IMR-90 (cell line): ENCODE measurements at regions not wholly inside any gene's neighbourhood (a gene's known extent, or its start where the extent isn't known, plus 50 kb on each side); places are given as distances from the start of the nearest gene placed in this dataset.
A peak's percentile ranks its signal among the peaks of the same experiment; 100 is the strongest.

Source experiments
- ATAC-seq: fragments of 200-7000 bp; cut with Tn5 transposase; 2 replicates; pipeline ENCODE4 v1.9.1; 2020; ENCODE audit warnings: low read depth, mild to moderate bottlenecking, moderate library complexity
- BruUV-seq: library from RNA; stranded (reverse); fragments of 400-500 nt; replicated peaks from 2 replicates; lab custom pipeline; 2021; lab: Mats Ljungman, UMichigan
- CTCF ChIA-PET: fragments of 300-600 bp; formaldehyde crosslinking; extraction: SDS; loops from one replicate; lab custom pipeline; 2021; ENCODE audit warnings: antibody characterized with exemption; lab: Yijun Ruan, JAX
- POLR2A ChIA-PET: fragments of 300-600 bp; sonication (Branson Sonifier 250); formaldehyde crosslinking; loops from one replicate; lab custom pipeline; 2022; ENCODE audit warnings: antibody characterized with exemption; ENCODE audit not compliant: unreplicated experiment; lab: Charles Lee
- DNase-seq: peaks from one replicate; pipeline ENCODE4 v3.0.0; 2013
- H2AFZ ChIP-seq: replicated peaks from 2 replicates; pipeline ENCODE3; 2013; ENCODE audit warnings: low read length, mild to moderate bottlenecking; ENCODE audit not compliant: poor library complexity
- H2AK5ac ChIP-seq: 2 replicates; pipeline ENCODE4 v1.6.1; 2013; ENCODE audit warnings: low read depth, low read length, inconsistent platforms
- H2AK9ac ChIP-seq: replicated peaks from 2 replicates; pipeline ENCODE3; 2013; ENCODE audit warnings: mild to moderate bottlenecking, low read depth, low read length, moderate library complexity; ENCODE audit not compliant: poor library complexity
- H2BK120ac ChIP-seq: 2 replicates; pipeline ENCODE4 v1.6.1; 2013; ENCODE audit warnings: low read depth, low read length, inconsistent platforms
- H2BK15ac ChIP-seq: 3 replicates; pipeline ENCODE4 v1.6.1; 2013; ENCODE audit warnings: low read depth, low read length, inconsistent platforms
- H2BK20ac ChIP-seq: 2 replicates; pipeline ENCODE4 v1.6.1; 2013; ENCODE audit warnings: low read depth, mild to moderate bottlenecking, inconsistent platforms, low read length, moderate library complexity
- H2BK5ac ChIP-seq: 2 replicates; pipeline ENCODE4 v1.6.1; 2013; ENCODE audit warnings: mild to moderate bottlenecking, low read depth, low read length, inconsistent platforms; ENCODE audit not compliant: poor library complexity, severe bottlenecking
- H3K14ac ChIP-seq: replicated peaks from 2 replicates; pipeline ENCODE4 v1.6.1; 2013; ENCODE audit warnings: low read depth, low read length, inconsistent platforms
- H3K18ac ChIP-seq: 2 replicates; pipeline ENCODE4 v1.6.1; 2013; ENCODE audit warnings: low read depth, low read length, control low read depth
- H3K23ac ChIP-seq: 2 replicates; pipeline ENCODE4 v1.6.1; 2013; ENCODE audit warnings: low read depth, low read length, inconsistent platforms
- H3K27ac ChIP-seq: 2 replicates; pipeline ENCODE4 v1.5.1; 2013; ENCODE audit warnings: mild to moderate bottlenecking, control low read depth, low read length; ENCODE audit not compliant: insufficient read depth
- H3K27me3 ChIP-seq: 2 replicates; pipeline ENCODE4 v1.6.1; 2013; ENCODE audit warnings: low read length; ENCODE audit not compliant: control insufficient read depth, insufficient read depth
- H3K36me3 ChIP-seq: 2 replicates; pipeline ENCODE4 v1.6.1; 2013; ENCODE audit warnings: low read length, mixed read lengths; ENCODE audit not compliant: control insufficient read depth, insufficient read depth
- H3K4ac ChIP-seq: 2 replicates; pipeline ENCODE4 v1.6.1; 2013; ENCODE audit warnings: low read depth, low read length, inconsistent platforms
- H3K4me1 ChIP-seq: 2 replicates; pipeline ENCODE4 v1.6.1; 2013; ENCODE audit warnings: low read length, mixed read lengths; ENCODE audit not compliant: control insufficient read depth, insufficient read depth
- H3K4me2 ChIP-seq: 2 replicates; pipeline ENCODE4 v1.6.1; 2013; ENCODE audit warnings: low read depth, mild to moderate bottlenecking, control low read depth, low read length, moderate library complexity
- H3K4me3 ChIP-seq: 2 replicates; pipeline ENCODE4 v1.5.1; 2013; ENCODE audit warnings: low read depth, mild to moderate bottlenecking, control low read depth, low read length, moderate library complexity; ENCODE audit not compliant: insufficient read depth
- H3K56ac ChIP-seq: 2 replicates; pipeline ENCODE4 v1.6.1; 2013; ENCODE audit warnings: low read length, inconsistent platforms; ENCODE audit not compliant: insufficient read depth; ENCODE audit errors: extremely low read depth
- H3K79me1 ChIP-seq, 2 experiments: 2 replicates each; pipeline ENCODE4 v1.6.1; 2013; ENCODE audit warnings: low read length in 2 of 2, inconsistent platforms in 1 of 2, low read depth in 1 of 2
- H3K9ac ChIP-seq: 2 replicates; pipeline ENCODE4 v1.6.1; 2013; ENCODE audit warnings: low read depth, low read length, control low read depth
- H3K9me1 ChIP-seq: 2 replicates; pipeline ENCODE4 v1.6.1; 2013; ENCODE audit warnings: low read length, inconsistent platforms; ENCODE audit not compliant: insufficient read depth
- H3K9me3 ChIP-seq: 2 replicates; pipeline ENCODE4 v1.6.1; 2013; ENCODE audit warnings: low read length; ENCODE audit not compliant: control insufficient read depth, insufficient read depth
- H4K20me1 ChIP-seq: 2 replicates; pipeline ENCODE4 v1.6.1; 2013; ENCODE audit warnings: low read length, inconsistent platforms; ENCODE audit not compliant: insufficient read depth
- H4K5ac ChIP-seq: 2 replicates; pipeline ENCODE4 v1.6.1; 2013; ENCODE audit warnings: mild to moderate bottlenecking, low read depth, low read length, control low read depth
- H4K8ac ChIP-seq, 2 experiments: 2 replicates each; pipeline ENCODE4 v1.6.1; 2013; ENCODE audit warnings: low read depth in 2 of 2, low read length in 2 of 2, control low read depth in 1 of 2, inconsistent platforms in 1 of 2
- H4K91ac ChIP-seq: 2 replicates; pipeline ENCODE4 v1.6.1; 2013; ENCODE audit warnings: low read depth, low read length, inconsistent platforms; ENCODE audit not compliant: insufficient read depth
- MAFK ChIP-seq: IDR thresholded peaks from 2 replicates; pipeline ENCODE4 v1.6.1; 2012; ENCODE audit warnings: low read depth, low read length, improper control_type of control experiment
- RAD21 ChIP-seq: IDR thresholded peaks from 2 replicates; pipeline ENCODE4 v1.6.1; 2012; ENCODE audit warnings: low read length, improper control_type of control experiment
- WGBS, 2 experiments: methylation state at CpG; one replicate each; pipeline versions ENCODE4 v1.1.5 to v1.1.7; 2013; ENCODE audit warnings: missing lambda C conversion rate in 2 of 2; ENCODE audit not compliant: insufficient read length in 1 of 2; ENCODE audit errors: extremely low coverage in 2 of 2; 5-methylcytosine and 5-hydroxymethylcytosine counted together
- dilution Hi-C: fragments of 300-500 bp; cut with HindIII; formaldehyde crosslinking; loops from one replicate; pipeline ENCODE4 v1.14.3; 2018; ENCODE audit warnings: low sequenced_read_pairs; ENCODE audit not compliant: unreplicated experiment
- in situ Hi-C: fragments of 300-500 bp; cut with MboI; formaldehyde crosslinking; loops from 3 replicates; pipeline ENCODE4 v1.14.3; 2019; ENCODE audit warnings: low sequenced_read_pairs, inconsistent platforms, mixed read lengths
- intact Hi-C: fragments of 100-400 bp; cut with micrococcal nuclease; formaldehyde crosslinking; loops from 2 replicates; pipeline ENCODE4 v1.10.0; 2022

GRCh38 chr5:163794993-163795392 lies 289.6 kb downstream of the MAT2B start:
- in situ Hi-C loops (no loop called here), intact Hi-C loops (no loop called here), dilution Hi-C loops (no loop called here)
- Histone ChIP-seq H3K27me3 (no peaks in the 10 kb centered on the region), H2AK9ac (no peak overlapping the region), H2BK15ac (no peak overlapping the region), H3K4me3 (no peak overlapping the region), H3K36me3 (no peaks in the 10 kb centered on the region), H4K5ac (no peak overlapping the region), H3K4me1 (no peaks in the 10 kb centered on the region), H4K20me1 (no peaks in the 10 kb centered on the region), H3K18ac (no peak overlapping the region), H4K91ac (no peak overlapping the region), H3K9ac (no peak overlapping the region), H2BK120ac (no peak overlapping the region), H3K27ac (no peak overlapping the region), H2AK5ac (no peak overlapping the region), H2AFZ (no peak overlapping the region), H3K4me2 (no peak overlapping the region), H3K23ac (no peak overlapping the region), H3K14ac (no peak overlapping the region), H3K56ac (no peak overlapping the region), H4K8ac (no peak overlapping the region), H2BK5ac (no peak overlapping the region), H3K9me3 (no peaks in the 10 kb centered on the region), H3K4ac (no peak overlapping the region), H3K9me1 (no peaks in the 10 kb centered on the region), H3K79me1 (no peaks in the 10 kb centered on the region), H2BK20ac (no peak overlapping the region)
- WGBS, 2 experiments, result no CpG with 5 or more reads among the region's 2 CpGs
- no peak for DNase-seq
- no peak for ATAC-seq
- CTCF ChIA-PET, result no interaction called here
- POLR2A ChIA-PET, result no interaction called here
- no TSS peak for BruUV-seq
- no peak for TF ChIP-seq RAD21
- peak; percentile 73 for TF ChIP-seq MAFK
